ENCODE measurements at regions not wholly inside any gene's neighbourhood (a gene's known extent, or its start where the extent isn't known, plus 50 kb on each side); places are given as distances from the start of the nearest gene placed in this dataset.
"Not testable (repeated sequence)": the region's sequence is repeated elsewhere in the genome, so short reads cannot be mapped to it uniquely, and the experiment has no call there.

DNA sequence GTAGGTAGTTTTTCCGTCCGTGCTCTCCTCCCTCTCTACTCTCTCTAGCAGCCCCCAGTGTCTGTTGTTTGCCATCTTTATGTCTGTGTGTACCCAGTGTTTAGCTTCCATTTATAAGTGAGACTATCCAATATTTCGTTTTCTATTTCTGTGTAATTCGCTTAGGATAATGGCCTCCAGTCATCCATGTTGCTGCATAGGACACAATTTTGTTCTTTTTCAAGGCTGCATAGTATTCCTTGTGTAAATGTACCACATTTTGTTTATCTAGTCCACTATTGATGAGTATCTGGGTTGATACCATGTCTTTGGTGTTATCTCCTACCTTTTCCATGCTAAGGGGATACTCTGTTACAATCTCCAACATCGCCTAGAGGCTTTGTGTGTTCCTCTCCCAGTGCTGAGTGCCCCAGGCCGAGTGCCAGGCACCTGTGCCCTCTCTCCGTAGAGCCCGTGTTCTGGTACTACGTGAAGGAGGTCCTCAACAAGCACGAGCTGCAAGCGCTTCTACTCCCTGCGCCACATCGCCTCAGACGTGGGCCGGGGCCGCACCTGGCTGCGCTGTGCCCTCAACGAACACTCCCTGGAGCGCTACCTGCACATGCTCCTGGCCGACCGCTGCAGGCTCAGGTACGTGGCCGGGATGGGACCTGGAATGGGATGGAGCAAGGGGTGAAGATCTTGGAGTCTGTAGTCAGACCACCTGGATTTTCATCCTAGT lies 51.0 kb downstream of the NPIPB11 start:
- DNase-seq (ENCODE audit: low read depth) = not testable (repeated sequence)

DNA sequence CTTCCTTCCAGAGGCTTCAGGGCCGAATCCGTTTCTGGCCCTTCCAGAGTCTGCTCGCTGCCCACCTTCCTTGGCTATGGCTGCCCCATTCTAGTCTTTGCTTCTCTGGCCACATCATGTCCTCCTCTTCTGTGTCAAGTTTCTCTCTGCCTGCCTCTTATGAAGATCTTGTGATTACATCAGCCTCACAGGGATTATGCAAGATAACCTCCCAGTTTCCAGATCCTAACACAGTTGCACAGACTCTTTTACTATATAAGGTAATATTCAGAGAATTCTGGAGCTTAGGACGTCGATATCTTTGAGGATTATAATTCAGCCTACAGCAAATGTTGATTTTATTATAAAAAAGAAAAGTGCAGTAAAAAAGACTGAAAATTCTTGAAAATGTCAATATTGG lies 52.1 kb downstream of the NPIPB11 start:
- not testable (repeated sequence) for DNase-seq (ENCODE audit: low read depth)

DNA sequence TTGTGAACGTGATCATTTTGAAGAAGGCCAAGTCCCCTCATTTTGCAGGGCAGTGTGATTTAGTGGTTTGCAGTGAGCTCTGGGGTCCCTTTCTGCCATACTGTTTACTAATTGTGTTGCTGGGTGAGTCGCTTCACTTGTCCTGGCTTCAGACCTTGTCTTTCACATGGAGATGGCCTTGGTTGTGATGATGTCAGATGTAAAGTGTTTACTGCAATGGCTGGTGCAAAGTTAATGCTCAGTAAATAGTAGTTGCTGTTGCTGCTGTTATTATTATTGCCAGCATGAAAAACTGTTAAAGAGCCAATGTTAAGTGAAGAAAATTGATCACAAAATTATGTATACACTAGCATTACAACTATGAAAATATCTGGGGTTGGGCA lies 53.9 kb downstream of the NPIPB11 start:
- not testable (repeated sequence) for DNase-seq (ENCODE audit: low read depth)

DNA sequence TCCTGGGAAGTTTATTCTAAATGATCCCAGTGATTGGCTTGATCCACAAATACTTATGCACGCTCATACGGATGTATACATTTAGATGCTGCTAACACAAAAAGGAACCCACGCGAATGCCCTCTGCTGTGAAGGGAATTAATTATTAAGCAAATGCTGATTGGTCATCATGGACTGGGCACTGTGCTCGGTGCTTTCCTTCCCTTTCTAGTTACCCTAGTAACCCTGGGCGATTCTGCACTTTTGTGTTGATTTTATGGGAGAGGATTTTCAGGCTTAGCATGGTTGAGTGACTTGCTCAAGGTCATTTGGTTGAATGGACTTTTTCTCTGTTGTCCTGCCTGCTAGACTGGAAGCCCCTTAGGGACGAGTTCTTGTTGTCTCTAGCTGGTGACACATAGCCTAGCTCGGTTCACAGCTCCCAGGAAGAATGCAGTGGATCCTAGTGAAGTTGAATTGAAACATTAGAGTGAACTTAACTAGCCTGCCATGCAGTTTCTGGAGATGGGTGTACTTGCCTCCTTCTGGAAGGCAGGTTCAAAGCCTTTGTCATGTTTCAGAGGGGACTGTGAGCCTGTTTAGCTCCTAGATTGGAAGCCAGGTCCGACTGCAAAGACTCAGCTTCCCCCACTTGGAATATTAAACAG lies 54.4 kb downstream of the NPIPB11 start:
- not testable (repeated sequence) for DNase-seq (ENCODE audit: low read depth)

DNA sequence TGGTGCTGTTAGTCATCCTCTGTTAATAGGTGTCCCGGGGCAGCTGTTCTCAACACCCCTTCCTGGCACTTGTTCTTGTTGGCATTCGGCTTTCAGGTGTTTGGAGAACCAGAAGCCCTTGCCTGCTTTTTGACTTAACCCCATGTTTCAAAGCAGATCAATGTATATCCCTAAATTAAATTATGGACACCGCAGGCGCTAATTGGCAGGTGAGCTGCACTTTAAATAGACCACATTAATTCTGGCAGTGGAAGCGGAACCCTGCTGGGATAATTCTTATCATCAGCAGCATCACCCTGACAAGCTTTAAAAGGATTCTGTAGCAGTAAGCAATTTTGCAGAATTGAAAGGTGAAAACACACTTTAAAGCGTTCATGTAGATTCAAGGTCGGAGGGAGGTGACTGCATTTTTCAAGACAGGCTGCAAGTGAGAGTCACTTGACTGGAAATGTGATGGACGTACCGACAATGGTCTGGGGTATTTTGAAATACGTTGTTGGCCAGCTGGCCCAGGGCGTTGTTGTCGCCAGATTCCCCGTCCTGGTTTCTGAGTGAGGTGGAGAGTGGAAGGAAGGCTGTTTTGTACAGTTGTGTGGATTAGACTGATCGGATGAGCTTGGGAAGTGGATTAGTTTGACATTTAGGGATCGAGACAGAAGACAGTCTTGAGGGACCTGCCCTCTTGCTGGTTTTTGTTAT lies 55.1 kb downstream of the NPIPB11 start:
- not testable (repeated sequence) for DNase-seq (ENCODE audit: low read depth)

DNA sequence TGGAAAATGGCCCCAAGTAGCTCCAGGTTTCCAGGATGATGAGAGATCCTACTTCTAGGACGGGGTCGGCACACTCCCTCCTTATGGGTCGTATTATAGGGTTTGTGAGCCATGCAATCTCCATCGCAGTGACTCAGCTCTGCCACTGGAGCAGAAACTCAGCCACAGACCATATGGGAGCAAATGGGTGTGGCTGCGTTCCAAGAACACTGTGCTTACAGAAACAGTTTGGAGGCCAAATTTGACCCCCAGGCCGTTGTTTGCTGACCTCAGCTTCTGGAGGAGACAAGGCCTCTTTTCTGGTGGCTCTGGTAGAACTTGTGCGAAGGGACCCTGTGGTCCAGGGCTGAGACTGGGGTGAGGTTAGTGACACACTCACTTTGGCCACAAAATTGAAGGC lies 56.5 kb downstream of the NPIPB11 start:
- not testable (repeated sequence) for DNase-seq (ENCODE audit: low read depth)

DNA sequence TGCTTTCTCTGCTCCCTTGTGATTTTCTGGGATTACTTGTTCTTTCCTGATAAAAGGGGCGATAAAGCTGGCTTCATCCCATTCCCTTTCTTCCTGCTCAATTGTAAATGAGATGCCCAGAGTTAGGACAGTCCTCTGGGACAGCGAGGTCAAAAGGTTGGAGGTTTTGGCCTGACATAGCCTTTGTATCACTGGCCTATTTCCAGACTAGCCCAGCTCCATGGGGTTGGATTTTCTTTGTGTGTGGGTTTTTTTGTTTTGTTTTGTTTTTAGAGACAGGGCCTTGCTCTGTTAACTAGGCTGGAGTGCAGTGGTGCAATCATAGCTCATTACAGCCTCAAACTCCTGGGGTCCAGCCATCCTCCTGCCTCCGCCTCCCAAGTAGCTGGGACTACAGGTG lies 57.8 kb downstream of the NPIPB11 start:
- not testable (repeated sequence) for DNase-seq (ENCODE audit: low read depth)

DNA sequence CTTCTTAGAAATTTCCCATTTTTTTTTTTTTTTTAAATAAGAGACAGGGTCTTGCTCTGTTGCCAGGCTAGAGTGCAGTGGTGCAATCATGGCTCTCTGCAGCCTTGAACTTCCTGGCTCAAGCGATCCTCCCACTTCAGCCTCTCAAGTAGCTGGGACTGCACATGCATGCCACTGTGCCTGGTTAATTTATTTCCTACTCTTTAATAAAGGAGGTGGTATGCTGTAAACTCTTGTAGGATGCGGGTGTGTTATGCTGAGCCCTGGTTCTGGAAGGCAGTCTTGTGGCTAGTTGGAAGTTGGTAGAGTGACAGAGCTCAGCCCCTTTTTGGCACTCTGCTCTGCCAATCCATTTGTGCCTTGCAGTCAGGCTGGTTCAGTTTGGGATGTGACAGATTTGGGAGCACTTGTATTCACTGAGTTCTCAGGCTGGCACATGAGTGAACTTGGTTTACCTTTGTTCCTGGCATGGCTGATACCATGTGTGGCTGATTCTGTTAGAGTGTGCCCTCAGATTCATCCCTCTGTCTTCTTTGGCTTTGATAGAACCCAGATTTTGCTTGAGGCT lies 58.3 kb downstream of the NPIPB11 start:
- not testable (repeated sequence) for DNase-seq (ENCODE audit: low read depth)

DNA sequence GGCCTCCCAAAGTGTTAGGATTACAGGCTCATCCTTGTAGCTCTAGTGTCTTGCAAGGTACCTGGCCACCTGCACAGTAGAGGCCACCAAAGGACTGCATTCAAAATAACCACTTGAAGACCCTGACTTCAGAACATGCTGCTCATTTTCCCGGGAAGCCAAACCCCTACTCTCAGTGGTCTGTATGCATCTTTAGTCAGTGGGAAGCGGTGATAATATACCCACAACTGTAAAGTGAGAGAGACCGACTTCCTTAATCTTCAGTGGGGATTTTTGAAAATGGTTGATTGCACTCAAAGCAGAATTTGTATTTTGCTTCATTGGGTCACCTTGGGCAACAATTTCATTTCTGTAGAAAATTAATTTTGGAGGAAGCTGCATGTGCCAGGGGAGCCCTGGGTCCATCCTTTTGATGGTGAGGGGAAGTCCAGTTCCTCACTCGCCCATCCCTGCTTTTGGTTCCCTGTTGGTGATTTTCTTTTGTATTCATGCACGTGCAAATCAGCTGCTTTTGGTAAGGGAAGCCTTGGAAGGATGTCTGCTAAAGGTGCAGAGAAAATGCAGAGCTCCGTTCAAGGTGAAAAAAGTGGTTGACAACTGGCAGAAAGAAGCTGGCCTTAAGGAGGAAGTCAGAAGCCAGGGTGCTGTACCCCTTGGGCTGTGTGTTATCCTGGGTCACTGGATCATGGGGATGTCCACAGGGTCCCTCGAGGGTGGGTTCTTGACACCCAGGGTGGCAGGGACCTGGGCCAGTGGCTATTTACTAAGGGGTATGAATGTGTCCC lies 59.5 kb downstream of the NPIPB11 start:
- DNase-seq (ENCODE audit: low read depth) = not testable (repeated sequence)

DNA sequence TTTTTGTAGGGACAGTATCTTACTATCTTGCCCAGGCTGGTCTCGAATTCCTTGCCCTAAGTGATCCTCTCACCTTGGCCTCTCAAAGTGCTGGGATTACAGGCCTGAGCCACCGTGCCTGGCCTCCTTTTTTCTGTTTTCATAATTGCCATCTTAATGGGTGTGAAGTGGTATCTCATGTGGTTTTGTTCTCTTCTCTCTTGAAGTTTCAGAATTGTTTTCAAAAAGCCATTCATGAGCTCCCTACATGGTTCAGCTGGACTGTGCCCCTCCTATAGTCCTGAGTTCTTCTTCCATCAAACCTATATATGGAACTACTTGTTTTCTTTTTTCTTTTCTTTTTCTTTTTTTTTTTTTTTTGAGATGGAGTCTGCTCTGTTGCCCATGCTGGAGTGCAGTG lies 60.3 kb downstream of the NPIPB11 start:
- DNase-seq (ENCODE audit: low read depth) = not testable (repeated sequence)

DNA sequence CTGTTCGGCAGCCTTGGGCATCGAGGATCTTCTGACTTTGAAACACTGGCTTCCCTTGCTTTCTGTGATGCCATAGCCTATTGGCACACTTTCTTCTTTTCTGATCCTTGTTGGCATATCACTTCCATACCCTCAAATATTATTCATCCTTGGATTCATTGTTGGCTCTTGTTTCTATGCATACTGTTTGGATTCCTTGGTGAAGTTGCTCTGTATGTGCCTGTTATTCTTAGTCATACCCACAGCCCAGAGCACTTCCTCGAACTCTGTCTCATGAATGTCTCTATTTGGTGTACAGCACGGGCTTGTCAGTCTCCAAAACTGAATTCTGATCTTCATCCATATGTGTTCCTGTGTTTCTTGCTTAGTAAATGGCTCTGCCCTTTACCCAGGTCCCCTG lies 63.6 kb downstream of the NPIPB11 start:
- DNase-seq (ENCODE audit: low read depth) = not testable (repeated sequence)

DNA sequence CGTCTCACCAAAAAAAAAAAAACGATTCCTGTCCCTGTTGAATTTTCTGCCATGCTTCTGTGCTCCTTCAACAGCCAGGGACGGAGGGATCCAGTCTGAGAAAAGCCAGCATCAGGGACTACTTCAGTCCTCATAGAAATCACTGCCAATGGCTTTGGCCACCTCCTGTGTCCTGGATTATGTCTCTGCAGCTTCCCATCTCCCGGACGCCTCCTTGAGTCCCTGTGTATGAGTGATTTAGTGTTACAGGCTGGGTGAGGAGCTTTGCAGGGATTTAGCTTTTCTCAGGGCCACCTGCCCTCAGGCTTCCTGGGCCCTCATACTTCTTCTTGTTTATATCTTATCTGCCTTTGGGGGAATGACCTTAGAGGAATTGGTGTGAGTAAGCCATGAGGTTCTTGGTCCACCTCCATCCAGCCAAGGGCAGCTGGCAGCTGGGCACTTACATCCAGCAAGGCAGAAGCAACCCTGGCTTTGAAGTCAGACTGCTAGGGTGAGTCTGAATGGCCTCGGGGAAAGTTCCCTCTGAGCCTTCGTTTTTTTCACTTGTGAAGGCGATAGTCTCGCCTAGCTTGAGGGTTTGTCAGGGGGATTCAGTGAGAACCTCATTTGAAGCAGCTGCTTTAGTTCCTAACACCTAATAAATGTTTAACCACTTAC lies 65.6 kb downstream of the NPIPB11 start:
- DNase-seq (ENCODE audit: low read depth) = not testable (repeated sequence)

DNA sequence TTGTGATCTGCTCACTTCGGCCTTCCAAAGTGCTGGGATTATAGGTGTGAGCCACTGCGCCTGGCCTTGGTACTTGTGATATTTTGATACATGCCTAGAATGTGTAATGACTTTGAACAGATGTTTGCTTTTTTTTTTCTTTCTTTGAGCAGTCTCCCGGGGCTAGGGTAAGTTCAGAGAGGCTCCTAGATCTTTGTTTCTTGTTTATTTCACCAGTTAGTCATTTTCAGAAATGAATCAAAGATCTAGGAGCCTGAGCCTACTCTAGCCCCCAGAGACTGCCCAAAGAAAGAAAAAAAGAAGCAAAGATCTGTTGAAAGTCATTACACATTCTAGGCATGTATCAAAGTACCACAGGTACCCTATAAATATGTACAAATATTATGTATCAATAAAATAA lies 66.3 kb downstream of the NPIPB11 start:
- DNase-seq (ENCODE audit: low read depth) = not testable (repeated sequence)

DNA sequence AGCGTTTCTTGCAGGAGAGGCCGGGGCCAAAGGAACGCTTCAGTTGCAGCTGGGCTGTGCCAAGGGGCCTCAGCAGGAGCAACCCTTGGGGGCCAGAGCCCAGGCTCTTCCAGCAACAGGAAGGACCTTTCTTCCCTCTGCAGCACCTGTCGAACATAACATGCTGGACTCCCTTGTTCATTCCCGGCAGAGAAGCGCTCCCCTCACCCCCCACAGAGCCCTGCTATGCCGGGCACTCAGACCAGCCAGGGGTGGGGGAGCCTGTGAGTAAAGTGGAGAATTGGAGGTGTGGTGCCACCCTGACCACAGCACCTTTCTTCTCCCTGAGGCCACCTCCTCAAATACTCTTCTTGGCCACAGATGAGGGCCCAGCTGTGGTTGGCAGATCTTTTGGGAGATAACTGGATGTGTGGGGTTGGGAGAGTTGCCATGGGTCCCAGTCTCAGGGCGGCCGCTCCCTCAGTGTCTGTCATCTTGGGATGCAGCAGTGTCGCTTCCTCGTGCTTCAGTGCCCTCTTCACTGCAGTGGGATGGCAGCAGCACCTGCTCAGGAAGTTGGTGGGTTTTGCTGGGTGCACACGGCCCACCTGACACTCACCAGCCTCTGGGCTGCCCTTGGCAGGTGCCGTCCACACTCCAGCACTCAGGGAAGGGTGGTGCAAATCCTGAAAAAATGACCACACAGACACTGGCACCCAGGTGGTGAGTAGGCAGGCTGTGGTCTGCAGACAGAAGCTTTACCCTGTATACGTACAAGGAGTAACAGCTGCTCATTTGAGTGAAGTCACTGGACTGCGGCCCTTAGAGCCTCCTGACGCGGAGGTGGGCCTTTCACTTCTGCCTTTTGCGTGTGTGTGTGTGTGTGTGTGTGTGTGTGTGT lies 67.5 kb downstream of the NPIPB11 start:
- not testable (repeated sequence) for DNase-seq (ENCODE audit: low read depth)

DNA sequence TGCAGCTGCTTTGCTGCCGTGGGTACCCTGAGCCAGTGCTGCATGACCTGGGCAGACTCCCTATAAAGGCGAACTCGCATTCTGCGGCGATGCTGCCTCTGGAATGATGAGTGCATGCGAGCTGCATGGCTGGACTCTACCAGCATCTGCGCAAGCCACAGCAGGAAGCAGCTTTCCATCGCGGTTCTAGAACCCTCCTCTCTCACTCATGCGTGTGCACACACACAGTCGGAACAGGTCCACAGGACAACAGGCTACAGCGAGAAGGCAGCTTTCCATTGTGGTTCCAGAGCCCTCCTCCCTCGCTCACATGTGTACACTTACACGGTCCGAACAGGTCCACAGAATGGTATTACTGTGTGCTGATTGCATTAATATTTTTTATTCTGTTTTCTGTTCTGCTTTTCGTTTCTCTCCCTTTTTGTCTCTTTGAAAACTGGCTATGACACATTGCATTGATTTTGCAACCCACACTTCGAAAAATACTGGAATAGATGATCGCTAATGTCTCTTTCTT lies 69.1 kb downstream of the NPIPB11 start:
- not testable (repeated sequence) for DNase-seq (ENCODE audit: low read depth)

DNA sequence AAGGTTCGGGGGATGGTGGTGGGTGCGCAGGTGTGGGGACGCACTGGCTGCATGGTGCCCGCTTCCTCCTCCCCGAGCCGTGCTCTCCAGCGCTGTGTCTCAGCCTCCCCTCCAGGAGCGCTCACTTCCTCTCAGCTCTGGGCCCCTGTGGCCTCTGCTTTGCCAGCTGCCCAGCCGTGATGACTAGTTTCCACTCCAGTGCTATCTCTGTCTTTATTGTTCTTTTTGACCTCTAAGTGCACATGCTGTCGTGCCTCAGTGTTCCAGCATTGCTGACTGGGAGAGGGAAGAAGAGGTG lies 71.0 kb downstream of the NPIPB11 start:
- not testable (repeated sequence) for DNase-seq (ENCODE audit: low read depth)

DNA sequence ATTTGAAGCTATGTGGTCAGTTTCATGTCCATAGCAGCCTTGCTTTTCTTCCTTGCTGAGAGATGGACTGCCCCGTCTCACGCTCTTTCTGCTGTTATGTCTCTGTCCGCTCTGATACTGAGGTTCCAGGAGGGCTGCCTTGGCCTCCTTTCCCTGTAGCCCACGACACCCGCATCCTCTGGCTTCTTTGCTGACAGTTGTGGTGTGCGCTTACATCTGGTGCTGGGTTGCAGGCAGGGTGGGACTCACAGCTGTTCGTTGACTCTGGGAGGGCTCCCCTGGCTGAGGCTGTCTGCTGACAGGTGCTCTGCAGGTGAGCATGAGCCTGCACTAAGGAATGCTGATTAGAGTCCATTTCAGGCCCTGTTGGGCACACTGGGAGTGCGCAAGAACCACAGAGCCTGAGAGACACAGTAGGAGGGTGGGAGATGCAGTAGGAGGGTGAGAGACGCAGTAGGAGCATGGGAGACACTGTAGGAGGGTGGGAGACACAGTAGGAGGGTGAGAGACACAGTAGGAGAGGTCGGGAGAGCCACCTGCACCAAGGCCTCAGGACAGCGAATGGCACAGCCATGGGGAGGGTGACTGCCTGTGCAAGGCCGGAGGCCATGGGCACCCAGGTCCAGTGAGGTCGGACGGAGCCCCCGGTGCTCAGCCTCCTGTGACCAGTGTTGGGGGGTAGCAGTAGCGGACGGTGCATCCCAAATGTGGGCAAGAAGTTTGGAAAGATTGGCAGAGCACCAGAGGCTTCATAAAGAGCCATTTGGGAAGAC lies 71.5 kb downstream of the NPIPB11 start:
- not testable (repeated sequence) for DNase-seq (ENCODE audit: low read depth)

DNA sequence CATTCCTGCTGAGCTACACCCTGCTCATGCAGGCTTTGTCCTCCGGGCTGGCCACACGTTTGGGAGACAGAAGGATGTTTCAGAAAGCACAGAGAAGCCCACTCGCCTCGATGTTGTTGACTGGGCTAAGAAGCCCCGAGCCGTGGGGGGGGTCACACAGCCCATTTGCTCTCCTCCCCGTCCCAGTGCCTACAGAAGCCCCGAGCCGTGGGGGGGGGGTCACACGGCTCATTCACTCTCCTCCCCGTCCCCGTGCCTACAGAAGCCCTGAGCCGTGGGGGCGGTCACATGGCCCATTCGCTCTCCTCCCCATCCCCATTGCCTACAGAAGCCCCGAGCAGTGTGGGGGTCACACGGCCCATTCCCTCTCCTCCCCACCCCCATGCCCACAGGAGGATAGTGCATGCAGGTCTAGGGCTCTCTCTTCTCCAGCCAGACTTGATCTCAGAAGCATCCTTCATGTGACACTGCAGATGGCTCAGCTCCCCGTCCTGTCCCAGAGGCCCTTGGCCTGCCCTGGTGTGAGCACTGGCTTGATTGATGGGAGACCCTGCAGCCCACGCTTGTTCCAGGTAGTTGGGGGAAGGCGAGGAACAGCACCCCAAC lies 72.9 kb downstream of the NPIPB11 start:
- not testable (repeated sequence) for DNase-seq (ENCODE audit: low read depth)

DNA sequence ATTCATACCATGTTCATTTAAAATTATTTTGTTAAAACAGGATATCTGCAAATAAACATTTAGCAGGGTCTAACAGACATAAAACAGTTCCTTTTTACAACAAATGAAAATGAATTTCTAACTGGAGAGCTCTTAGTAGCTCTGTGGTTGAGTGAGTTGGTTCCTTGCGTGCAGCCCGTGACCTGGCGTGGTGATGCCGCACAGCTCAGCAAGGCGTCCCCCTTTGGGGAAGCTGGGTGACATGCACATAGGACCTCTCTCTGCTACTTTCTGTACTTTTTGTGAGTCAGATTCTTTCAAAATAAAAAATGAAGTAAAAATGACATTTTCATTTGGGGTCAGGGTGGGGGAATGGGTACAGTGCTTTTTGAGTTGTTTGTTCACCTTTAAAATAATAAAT lies 75.9 kb downstream of the NPIPB11 start:
- not testable (repeated sequence) for DNase-seq (ENCODE audit: low read depth)
